Activated naive CD8-positive, alpha-beta T cell (primary cell): ENCODE measurements at regions not wholly inside any gene's neighbourhood (a gene's known extent, or its start where the extent isn't known, plus 50 kb on each side); places are given as distances from the start of the nearest gene placed in this dataset.
"Not testable (repeated sequence)": the region's sequence is repeated elsewhere in the genome, so short reads cannot be mapped to it uniquely, and the experiment has no call there.

Experiments used
- H3K27ac Mint-ChIP-seq: one replicate; pipeline ENCODE4 v1.8.0; 2021; ENCODE audit warnings: mixed read lengths
- H3K27me3 Mint-ChIP-seq: one replicate; pipeline ENCODE4 v1.8.0; 2021; ENCODE audit warnings: mixed read lengths
- H3K36me3 Mint-ChIP-seq: one replicate; pipeline ENCODE4 v1.8.0; 2021; ENCODE audit warnings: mixed read lengths
- H3K4me1 Mint-ChIP-seq: one replicate; pipeline ENCODE4 v1.8.0; 2021; ENCODE audit warnings: low read depth, mixed read lengths
- H3K4me3 Mint-ChIP-seq: one replicate; pipeline ENCODE4 v1.8.0; 2021; ENCODE audit warnings: mild to moderate bottlenecking, mixed read lengths
- H3K9me3 Mint-ChIP-seq: one replicate; pipeline ENCODE4 v1.8.0; 2021; ENCODE audit warnings: low read depth, mixed read lengths

DNA sequence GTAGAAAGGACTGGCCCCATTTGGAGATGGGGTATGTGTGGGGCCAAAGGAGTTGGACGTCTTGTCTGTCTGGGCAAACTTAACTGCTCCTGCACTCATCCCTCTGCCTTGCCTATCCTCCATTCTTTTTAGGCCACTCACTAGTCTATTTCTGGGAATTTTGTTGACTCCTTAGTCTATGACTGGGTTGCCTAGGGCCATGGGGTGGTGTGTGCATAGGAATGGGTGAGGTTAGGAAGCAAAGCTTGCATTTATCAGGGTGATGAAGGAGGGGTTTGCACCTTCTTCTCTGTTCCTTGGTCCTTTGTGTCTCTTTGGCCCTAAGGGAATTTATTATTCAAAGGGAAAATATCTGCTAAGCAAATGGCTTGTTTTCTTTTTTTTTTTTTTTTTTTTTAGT is 80.9 kb upstream of the OR9Q1 start:
- Mint-ChIP-seq H3K36me3 (no peaks in the 10 kb centered on the region), H3K27ac (no peak overlapping the region), H3K27me3 (no peaks in the 10 kb centered on the region), H3K9me3 (no peaks in the 10 kb centered on the region), H3K4me1 (no peaks in the 10 kb centered on the region), H3K4me3 (no peak overlapping the region)

DNA sequence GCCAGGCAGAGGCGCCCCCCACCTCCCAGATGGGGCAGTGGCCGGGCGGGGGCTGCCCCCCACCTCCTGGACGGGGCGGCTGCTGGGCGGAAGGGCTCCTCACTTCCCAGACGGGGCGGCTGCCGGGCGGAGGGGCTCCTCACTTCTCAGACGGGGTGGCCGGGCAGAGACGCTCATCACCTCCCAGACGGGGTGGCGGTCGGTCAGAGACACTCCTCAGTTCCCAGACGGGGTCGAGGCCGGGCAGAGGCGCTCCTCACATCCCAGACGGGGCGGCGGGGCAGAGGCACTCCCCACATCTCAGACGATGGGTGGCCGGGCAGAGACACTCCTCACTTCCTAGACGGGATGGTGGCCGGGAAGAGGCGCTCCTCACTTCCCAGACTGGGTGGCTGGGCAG is 79.9 kb upstream of the OR9Q1 start:
- H3K9me3 Mint-ChIP-seq, H3K4me3 Mint-ChIP-seq, H3K36me3 Mint-ChIP-seq, H3K27ac Mint-ChIP-seq, H3K4me1 Mint-ChIP-seq, H3K27me3 Mint-ChIP-seq: not testable (repeated sequence)

DNA sequence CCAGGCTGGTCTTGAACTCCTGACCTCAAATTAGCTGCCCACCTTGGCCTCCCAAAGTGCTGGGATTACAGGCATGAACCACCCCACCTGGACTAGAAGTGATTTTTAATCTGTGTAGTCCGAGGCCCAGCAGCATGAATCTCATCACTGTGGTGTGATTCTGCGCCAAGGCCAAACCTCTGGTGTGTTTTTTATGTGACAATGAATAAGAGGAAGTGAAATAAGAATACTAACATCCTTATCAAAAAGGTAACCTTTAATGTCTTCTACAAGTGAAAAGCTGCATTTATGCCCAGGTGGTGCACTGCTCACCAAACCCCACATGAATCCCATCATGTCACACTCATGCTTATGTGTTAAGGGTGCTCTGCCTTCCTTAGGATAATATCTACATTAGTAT is 77.1 kb upstream of the OR9Q1 start:
- Mint-ChIP-seq H3K27me3 (no peaks in the 10 kb centered on the region), H3K36me3 (no peaks in the 10 kb centered on the region), H3K4me1 (no peaks in the 10 kb centered on the region), H3K4me3 (no peak overlapping the region), H3K27ac (no peak overlapping the region), H3K9me3 (no peaks in the 10 kb centered on the region)

DNA sequence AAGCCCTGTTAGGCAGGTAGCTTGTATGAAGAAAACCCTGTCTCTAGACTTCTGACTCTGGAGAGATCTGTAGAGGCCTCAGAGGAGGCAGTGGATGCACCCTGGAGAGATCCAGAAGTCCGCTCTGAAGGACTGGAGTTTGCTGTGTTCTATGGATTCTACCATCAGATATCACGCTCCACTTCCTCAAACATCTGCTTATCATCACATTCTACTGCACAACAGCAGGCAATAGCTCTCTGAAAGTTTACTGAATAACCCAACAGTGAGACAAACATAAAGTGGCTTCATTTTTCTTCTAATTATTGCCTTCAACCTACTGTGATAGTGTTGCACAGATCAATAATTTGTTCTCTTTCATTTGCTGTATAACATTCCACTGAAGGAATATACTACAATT is 59.0 kb upstream of the OR9Q1 start:
- no peak overlapping the region for H3K27ac Mint-ChIP-seq
- no peaks in the 10 kb centered on the region for H3K9me3 Mint-ChIP-seq
- no peaks in the 10 kb centered on the region for H3K36me3 Mint-ChIP-seq
- H3K4me3 Mint-ChIP-seq, result no peak overlapping the region
- H3K27me3 Mint-ChIP-seq, result peaks cover 4% of the 10 kb centered on the region
- no peaks in the 10 kb centered on the region for H3K4me1 Mint-ChIP-seq

DNA sequence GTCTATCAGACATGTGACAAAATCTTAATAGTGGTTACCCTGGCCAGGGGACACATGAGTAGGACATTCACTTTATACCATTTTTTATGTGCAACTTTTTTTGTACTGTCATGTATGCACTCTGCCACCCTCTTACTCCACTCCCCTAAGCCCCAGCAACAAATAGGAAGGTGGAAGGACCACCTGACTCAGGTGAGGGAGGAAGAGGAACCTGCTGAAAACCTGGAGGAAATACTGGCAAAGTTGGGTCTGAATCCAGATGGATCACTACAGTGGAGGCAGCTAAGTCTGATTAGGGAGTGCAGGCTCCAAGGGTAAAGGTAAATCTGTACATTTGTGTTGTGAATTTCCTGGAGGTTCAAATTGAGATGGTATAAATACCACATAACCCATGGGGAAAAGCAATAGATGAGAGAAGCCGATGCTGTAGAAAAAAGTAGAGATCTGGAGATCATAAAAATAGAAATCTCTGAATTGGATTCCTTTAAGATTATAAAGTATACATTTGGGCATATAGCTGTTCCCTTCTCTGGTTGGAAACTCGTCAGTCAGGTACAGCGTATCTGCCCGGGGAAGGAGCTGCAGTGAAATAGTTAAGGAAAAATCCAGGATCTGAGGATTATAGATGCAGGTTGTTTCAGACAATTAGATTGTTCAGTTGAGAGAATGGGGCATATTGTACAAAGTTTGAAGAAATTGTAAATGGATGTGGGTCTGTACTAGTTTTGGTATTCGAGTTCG is 52.2 kb upstream of the OR9Q1 start:
- Mint-ChIP-seq H3K9me3 (no peaks in the 10 kb centered on the region), H3K36me3 (peaks cover 2% of the 10 kb centered on the region), H3K27me3 (peaks cover 13% of the 10 kb centered on the region), H3K4me1 (no peaks in the 10 kb centered on the region), H3K27ac (no peak overlapping the region), H3K4me3 (no peak overlapping the region)

DNA sequence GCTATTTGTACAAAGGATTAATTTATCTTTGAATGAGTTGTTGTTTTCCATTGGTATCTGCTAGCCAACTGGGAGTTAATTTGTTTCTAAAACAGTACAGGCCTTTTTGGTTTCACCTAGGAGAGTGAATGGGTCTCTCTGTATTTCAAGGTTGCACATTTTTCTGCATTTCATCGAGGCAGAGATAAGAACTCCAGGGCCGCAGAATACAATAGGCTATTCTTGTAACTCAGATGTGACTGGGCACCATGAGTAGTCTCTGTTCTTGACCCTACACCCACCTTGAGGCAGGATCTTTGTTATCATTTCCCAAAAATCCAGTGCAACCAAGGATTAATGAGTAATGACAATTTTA is 51.7 kb upstream of the OR9Q1 start:
- H3K4me1 Mint-ChIP-seq, result no peaks in the 10 kb centered on the region
- H3K4me3 Mint-ChIP-seq, result no peak overlapping the region
- H3K36me3 Mint-ChIP-seq, result peaks cover 2% of the 10 kb centered on the region
- H3K9me3 Mint-ChIP-seq, result no peaks in the 10 kb centered on the region
- no peak overlapping the region for H3K27ac Mint-ChIP-seq
- peaks cover 12% of the 10 kb centered on the region for H3K27me3 Mint-ChIP-seq
